Heart right ventricle (tissue), 16 donors: ENCODE measurements at regions not wholly inside any gene's neighbourhood (a gene's known extent, or its start where the extent isn't known, plus 50 kb on each side); places are given as distances from the start of the nearest gene placed in this dataset.

Experiments
- ATAC-seq, 8 donors: fragments of 200-7000 bp; cut with Tn5 transposase; one replicate each; pipeline ENCODE4 v1.9.1; 2020; ENCODE audit warnings: mild to moderate bottlenecking in 8 of 8, moderate library complexity in 8 of 8, moderate number of reproducible peaks in 1 of 8
- DNase-seq, 2 donors: peaks; one replicate each; pipeline ENCODE4 v3.0.0-alpha.2; 2020
- H3K27ac ChIP-seq, 10 donors: fragments of 200-600 bp; sonication (generic) in 2 of 10; one replicate each; pipeline versions ENCODE4 v1.5.0 to v1.8.0; 2020 to 2022; ENCODE audit warnings: mild to moderate bottlenecking in 3 of 10
- H3K27me3 ChIP-seq, 7 donors: fragments of 200-600 bp; one replicate each; pipeline ENCODE4 v1.8.0; 2021 to 2022; ENCODE audit warnings: mild to moderate bottlenecking in 2 of 7
- H3K36me3 ChIP-seq, 9 donors: fragments of 200-600 bp; sonication (generic) in 1 of 9; one replicate each; pipeline versions ENCODE4 v1.5.0 to v1.8.0; 2020 to 2022; ENCODE audit warnings: mild to moderate bottlenecking in 2 of 9
- H3K4me1 ChIP-seq, 9 donors: fragments of 200-600 bp; sonication (generic) in 1 of 9; one replicate each; pipeline versions ENCODE4 v1.5.0 to v1.8.0; 2020 to 2022; ENCODE audit warnings: mild to moderate bottlenecking in 4 of 9
- H3K4me3 ChIP-seq, 10 donors: fragments of 200-600 bp; sonication (generic) in 2 of 10; one replicate each; pipeline versions ENCODE4 v1.5.0 to v1.8.0; 2020 to 2022; ENCODE audit warnings: mild to moderate bottlenecking in 7 of 10, moderate library complexity in 2 of 10
- H3K9me3 ChIP-seq, 11 donors: fragments of 200-600 bp in 10 of 11; sonication (generic) in 2 of 11; one replicate each; pipeline versions ENCODE4 v1.5.0 to v1.8.0; 2013 to 2022; ENCODE audit warnings: mild to moderate bottlenecking in 2 of 11, control low read depth in 1 of 11, moderate library complexity in 1 of 11
- WGBS, 2 donors: extraction: QIAGEN DNeasy Blood & Tissue Kit; methylation state at CpG; one replicate each; pipeline ENCODE4 v1.1.7; 2013; ENCODE audit warnings: inconsistent platforms in 1 of 2; 5-methylcytosine and 5-hydroxymethylcytosine counted together
- intact Hi-C, 10 donors: fragments of 100-400 bp; cut with DNase I; formaldehyde crosslinking; loops; one replicate each; pipeline versions ENCODE4 v1.11.1 to v1.14.2; 2022
- TF ChIP-seq, protein P1 (sequence below), 9 donors: fragments of 200-600 bp; sonication (generic) in 2 of 9; IDR thresholded peaks; one replicate each; pipeline versions ENCODE4 v1.5.0 to v1.8.0; 2021 to 2022; ENCODE audit warnings: antibody characterized with exemption in 9 of 9, mild to moderate bottlenecking in 5 of 9, moderate library complexity in 1 of 9
- donor health status: Arrhythmogenic right ventricular cardiomyopathy.
- donor health status: ischemic (EF 13 %, LVEDD 7.1; RV severe dilation, severe dysfunction).
- donor health status: healthy with polysubstance abuse.
- donor health status: DM: no; HTN: yes; CAD: no.
- donor health status: DM: no; HTN: no; CAD: no.
- donor health status: ischemic (EF 25% LVEDD 6.9; RV normal size, moderate dysfunction).
- donor health status: ischemic (EF 25% LVEDD 5.7; RV mildly dilated, moderate dysfunction).
- donor health status: healthy.
- donor health status: DM: yes; HTN: yes; CAD: no.
- donor health status: Ischemic cardiomyopathy.
- donor health status: ischemic (EF 35%, LVEDD 5.7; RV mildly dilated, moderate dysfunction).
- donor health status: nonischemic (EF 11% LVEDD 7.7; RV severe dilation, severe dysfunction).
- donor health status: DM: yes; HTN: yes; CAD: no.
- donor health status: PGD.
- donor health status: ischemic (EF 29% LVEDD 5.4; RV normal size, mild dysfunction).
- donor health status: nonischemic (EF 23%, LVEDD 6.1; RV moderate dilation, normal function).

DNA sequence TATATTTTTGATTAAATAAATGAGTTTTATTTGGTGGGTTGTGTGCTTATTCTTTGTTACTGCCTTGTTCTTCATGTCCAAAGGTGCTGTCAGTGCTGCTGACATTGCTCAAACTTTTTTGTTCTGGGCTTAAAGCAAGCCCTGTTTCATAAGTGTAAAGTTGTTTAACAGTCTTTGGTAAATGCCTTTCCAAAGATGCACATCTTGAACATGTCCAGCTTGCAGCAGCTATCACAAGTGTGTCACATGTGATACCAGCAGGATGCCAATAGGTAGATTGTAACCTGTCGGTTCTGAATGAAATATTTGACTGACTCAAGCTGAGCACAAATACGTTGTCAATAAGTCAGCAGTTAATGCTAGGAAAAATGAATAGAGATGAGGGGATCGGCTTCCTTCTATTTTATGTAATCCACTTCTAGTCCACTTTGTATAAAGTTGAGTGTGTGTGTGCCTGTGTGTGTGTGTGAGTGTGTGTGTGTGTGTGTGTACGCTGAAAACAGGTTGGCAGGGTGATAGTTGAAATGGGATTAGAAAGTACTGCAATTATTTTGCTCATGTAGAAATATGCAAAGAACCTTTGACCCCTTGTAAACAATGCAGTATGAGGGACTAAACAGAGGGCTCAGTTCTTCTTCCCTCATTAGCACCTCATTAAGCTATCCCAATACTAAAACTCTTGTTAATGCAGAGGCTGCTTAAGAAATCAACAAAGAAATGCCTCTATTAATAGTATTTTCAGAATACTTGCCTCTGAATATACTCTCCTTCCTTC, 986.5 kb downstream of the TUSC7 start:
- Histone ChIP-seq H3K4me3 (no peak overlapping the region), H3K36me3 (no peaks in the 10 kb centered on the region), H3K4me1 (no peaks in the 10 kb centered on the region), H3K27me3 (peaks cover 0 to 16% (median 0%) of the 10 kb centered on the region in 7 donors), H3K9me3 (no peaks in the 10 kb centered on the region), H3K27ac (no peak overlapping the region)
- DNase-seq (no peak), ATAC-seq (no peak)
- TF ChIP-seq, protein P1, sequence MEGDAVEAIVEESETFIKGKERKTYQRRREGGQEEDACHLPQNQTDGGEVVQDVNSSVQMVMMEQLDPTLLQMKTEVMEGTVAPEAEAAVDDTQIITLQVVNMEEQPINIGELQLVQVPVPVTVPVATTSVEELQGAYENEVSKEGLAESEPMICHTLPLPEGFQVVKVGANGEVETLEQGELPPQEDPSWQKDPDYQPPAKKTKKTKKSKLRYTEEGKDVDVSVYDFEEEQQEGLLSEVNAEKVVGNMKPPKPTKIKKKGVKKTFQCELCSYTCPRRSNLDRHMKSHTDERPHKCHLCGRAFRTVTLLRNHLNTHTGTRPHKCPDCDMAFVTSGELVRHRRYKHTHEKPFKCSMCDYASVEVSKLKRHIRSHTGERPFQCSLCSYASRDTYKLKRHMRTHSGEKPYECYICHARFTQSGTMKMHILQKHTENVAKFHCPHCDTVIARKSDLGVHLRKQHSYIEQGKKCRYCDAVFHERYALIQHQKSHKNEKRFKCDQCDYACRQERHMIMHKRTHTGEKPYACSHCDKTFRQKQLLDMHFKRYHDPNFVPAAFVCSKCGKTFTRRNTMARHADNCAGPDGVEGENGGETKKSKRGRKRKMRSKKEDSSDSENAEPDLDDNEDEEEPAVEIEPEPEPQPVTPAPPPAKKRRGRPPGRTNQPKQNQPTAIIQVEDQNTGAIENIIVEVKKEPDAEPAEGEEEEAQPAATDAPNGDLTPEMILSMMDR (IDR thresholded peaks at IDR 0.05): no peak
- 64 to 66% methylated on average over 4 of the region's 4 CpGs for WGBS, 2 donors
- intact Hi-C loops: no loop called here

DNA sequence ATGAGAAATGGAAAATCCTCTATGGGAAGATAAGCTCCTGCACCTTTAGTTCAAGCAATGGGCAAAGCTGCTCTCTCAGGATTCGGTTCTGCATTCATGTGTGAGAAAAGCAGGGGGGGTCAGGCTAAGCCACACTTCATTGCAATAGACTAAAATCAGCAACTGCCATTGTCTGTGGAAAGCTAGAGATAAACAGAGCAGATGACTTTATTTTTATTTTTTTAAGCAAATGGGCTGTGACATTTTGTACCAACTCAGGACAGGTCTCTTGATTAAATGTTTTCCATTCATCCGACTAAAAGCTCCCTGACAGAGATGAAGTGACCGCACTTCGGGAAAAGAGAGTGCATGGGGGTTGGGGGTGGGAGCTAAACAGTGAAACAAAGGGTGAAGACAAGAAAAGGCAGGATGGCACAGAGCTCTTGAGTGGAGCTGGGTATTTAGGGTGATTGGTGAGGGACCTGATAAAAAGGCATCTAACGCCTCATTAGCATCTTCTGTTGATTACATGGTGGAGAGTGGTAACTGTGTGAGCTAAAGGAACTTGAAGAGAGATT, 987.4 kb downstream of the TUSC7 start:
- intact Hi-C loops: no loop called here
- H3K27me3 ChIP-seq: peaks cover 0 to 16% (median 0%) of the 10 kb centered on the region in 7 donors
- TF ChIP-seq, protein P1 (IDR thresholded peaks at IDR 0.05): no peak
- no peak for DNase-seq
- no peaks in the 10 kb centered on the region for H3K36me3 ChIP-seq
- ATAC-seq: no peak
- 41 to 50% methylated on average over 5 of the region's 5 CpGs for WGBS, 2 donors
- no peak overlapping the region for H3K27ac ChIP-seq
- H3K4me1 ChIP-seq: no peaks in the 10 kb centered on the region
- no peaks in the 10 kb centered on the region for H3K9me3 ChIP-seq
- H3K4me3 ChIP-seq: no peak overlapping the region

DNA sequence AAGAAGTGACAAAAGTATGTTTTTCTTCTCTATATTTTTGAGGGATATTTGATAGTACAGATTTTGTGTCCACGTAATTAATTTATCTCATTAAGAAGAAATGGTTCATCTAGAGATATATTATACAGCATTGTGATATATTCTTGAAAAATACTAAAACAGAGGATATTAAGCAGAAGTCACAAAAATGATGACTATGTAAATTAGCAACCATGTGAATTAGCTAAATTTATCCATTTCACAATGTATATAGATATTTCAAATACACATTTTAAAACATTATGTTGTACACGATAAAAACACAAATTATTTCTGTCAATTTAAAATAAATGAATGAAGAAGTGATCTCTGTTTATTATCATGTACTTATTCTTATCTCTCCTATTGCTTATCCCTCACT, 989.5 kb downstream of the TUSC7 start:
- DNase-seq: no peak
- no peak overlapping the region for H3K4me3 ChIP-seq
- H3K27me3 ChIP-seq: peaks cover 0 to 21% (median 0%) of the 10 kb centered on the region in 7 donors
- TF ChIP-seq, protein P1 (IDR thresholded peaks at IDR 0.05): no peak
- no peaks in the 10 kb centered on the region for H3K9me3 ChIP-seq
- no peaks in the 10 kb centered on the region for H3K4me1 ChIP-seq
- intact Hi-C loops: no loop called here
- no peak overlapping the region for H3K27ac ChIP-seq
- H3K36me3 ChIP-seq: no peaks in the 10 kb centered on the region
- 90 to 96% methylated on average over 2 of the region's 2 CpGs for WGBS, 2 donors
- no peak for ATAC-seq

DNA sequence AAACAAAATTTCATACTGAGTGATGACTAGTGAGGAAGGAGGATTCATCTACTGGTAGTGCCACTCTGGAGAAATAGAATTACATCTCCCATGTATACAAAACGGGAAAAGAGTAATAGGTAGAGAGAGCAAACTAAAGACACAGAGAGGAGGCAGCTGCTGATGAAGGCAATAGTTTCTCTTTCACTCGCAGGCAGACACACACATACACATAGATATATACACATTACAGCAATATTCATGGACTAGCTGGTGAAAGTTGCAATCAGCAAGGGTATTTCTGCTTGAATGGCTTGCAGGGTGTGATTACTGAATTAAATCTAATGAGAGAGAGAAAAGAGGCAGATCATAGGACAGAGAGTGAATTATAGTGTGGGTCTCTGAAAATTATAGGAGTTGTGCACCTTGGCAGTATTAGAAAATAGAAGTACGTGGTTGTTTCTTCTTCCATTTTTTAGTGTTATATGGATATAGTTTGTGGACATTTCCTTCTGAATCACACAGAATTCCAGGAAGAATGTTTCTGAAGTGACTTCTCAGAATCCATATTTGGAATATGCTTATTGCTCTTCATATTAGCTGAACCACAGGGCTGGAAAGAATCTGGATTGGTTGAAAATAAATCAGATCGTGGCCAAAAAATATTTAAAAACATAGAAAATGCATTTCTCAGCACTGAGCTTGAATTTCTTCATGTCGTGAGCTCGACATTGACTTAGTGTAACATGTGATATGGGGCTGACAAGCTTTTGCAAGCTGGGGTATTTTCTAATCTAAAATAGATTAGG, 991.2 kb downstream of the TUSC7 start:
- no peaks in the 10 kb centered on the region for H3K36me3 ChIP-seq
- DNase-seq (no peak), ATAC-seq (no peak)
- no peak overlapping the region for H3K4me3 ChIP-seq
- no peak overlapping the region for H3K27ac ChIP-seq
- H3K27me3 ChIP-seq: peaks cover 0 to 21% (median 0%) of the 10 kb centered on the region in 7 donors
- WGBS, 2 donors: 70 to 77% methylated on average over 6 of the region's 6 CpGs
- intact Hi-C loops: no loop called here
- H3K4me1 ChIP-seq: no peaks in the 10 kb centered on the region
- H3K9me3 ChIP-seq: no peaks in the 10 kb centered on the region
- TF ChIP-seq, protein P1 (IDR thresholded peaks at IDR 0.05): no peak
